ENCODE measurements at regions not wholly inside any gene's neighbourhood (a gene's known extent, or its start where the extent isn't known, plus 50 kb on each side); places are given as distances from the start of the nearest gene placed in this dataset.
"Not testable (repeated sequence)": the region's sequence is repeated elsewhere in the genome, so short reads cannot be mapped to it uniquely, and the experiment has no call there.

- Histone ChIP-seq H3K36me3 (no peaks in the 10 kb centered on the region), H3K9me3 (peaks cover 0 to 12% (median 7%) of the 10 kb centered on the region in 3 donors), H3K4me3 (no peak overlapping the region), H3K4me1 (no peaks in the 10 kb centered on the region), H3K27me3 (no peaks in the 10 kb centered on the region), H3K27ac (no peak overlapping the region)
- DNase-seq: no peak
- intact Hi-C loops (cut with DNase I; ENCODE audit: low total_unique reads): no loop called here
- TF ChIP-seq CTCF (IDR thresholded peaks at IDR 0.05): no peak
Measured at GRCh38 chr14:97113339-97113738, 316.2 kb downstream of the VRK1 start.

- intact Hi-C loops (cut with DNase I; ENCODE audit: low total_unique reads): no loop called here
- H3K27me3 ChIP-seq: no peaks in the 10 kb centered on the region
- no peak for TF ChIP-seq CTCF (IDR thresholded peaks at IDR 0.05)
- H3K9me3 ChIP-seq: no peaks in the 10 kb centered on the region
- no peak overlapping the region for H3K27ac ChIP-seq
- no peak for DNase-seq
- no peaks in the 10 kb centered on the region for H3K4me1 ChIP-seq
- H3K4me3 ChIP-seq: no peak overlapping the region
- H3K36me3 ChIP-seq: no peaks in the 10 kb centered on the region
Measured at GRCh38 chr14:97116546-97116945, 319.4 kb downstream of the VRK1 start.

- no peaks in the 10 kb centered on the region for H3K27me3 ChIP-seq
- no peaks in the 10 kb centered on the region for H3K36me3 ChIP-seq
- TF ChIP-seq CTCF (IDR thresholded peaks at IDR 0.05): no peak
- no peaks in the 10 kb centered on the region for H3K9me3 ChIP-seq
- no peak overlapping the region for H3K4me3 ChIP-seq
- DNase-seq: no peak
- no peaks in the 10 kb centered on the region for H3K4me1 ChIP-seq
- no peak overlapping the region for H3K27ac ChIP-seq
- intact Hi-C loops (cut with DNase I; ENCODE audit: low total_unique reads): no loop called here
Measured at GRCh38 chr14:97117693-97118092, 320.5 kb downstream of the VRK1 start.

GRCh38 chr14:97120204-97120603 is 323.0 kb downstream of the VRK1 start:
- H3K4me1 ChIP-seq: no peaks in the 10 kb centered on the region
- no peak for TF ChIP-seq CTCF (IDR thresholded peaks at IDR 0.05)
- H3K27ac ChIP-seq: no peak overlapping the region
- no peak for DNase-seq
- no peaks in the 10 kb centered on the region for H3K9me3 ChIP-seq
- intact Hi-C loops (cut with DNase I; ENCODE audit: low total_unique reads): no loop called here
- no peaks in the 10 kb centered on the region for H3K27me3 ChIP-seq
- H3K4me3 ChIP-seq: no peak overlapping the region
- no peaks in the 10 kb centered on the region for H3K36me3 ChIP-seq

GRCh38 chr14:97120611-97121031 is 323.4 kb downstream of the VRK1 start:
- no peak for DNase-seq
- Histone ChIP-seq H3K36me3 (no peaks in the 10 kb centered on the region), H3K27me3 (no peaks in the 10 kb centered on the region), H3K4me3 (no peak overlapping the region), H3K27ac (no peak overlapping the region), H3K4me1 (no peaks in the 10 kb centered on the region), H3K9me3 (no peaks in the 10 kb centered on the region)
- intact Hi-C loops (cut with DNase I; ENCODE audit: low total_unique reads): no loop called here
- TF ChIP-seq CTCF (IDR thresholded peaks at IDR 0.05): no peak

- no peak overlapping the region for H3K4me3 ChIP-seq
- no peak for TF ChIP-seq CTCF (IDR thresholded peaks at IDR 0.05)
- H3K36me3 ChIP-seq: no peaks in the 10 kb centered on the region
- intact Hi-C loops (cut with DNase I; ENCODE audit: low total_unique reads): no loop called here
- H3K4me1 ChIP-seq: no peaks in the 10 kb centered on the region
- H3K27ac ChIP-seq: no peak overlapping the region
- H3K27me3 ChIP-seq: no peaks in the 10 kb centered on the region
- no peaks in the 10 kb centered on the region for H3K9me3 ChIP-seq
- no peak for DNase-seq
Measured at GRCh38 chr14:97129639-97130038, 332.5 kb downstream of the VRK1 start.

- H3K36me3 ChIP-seq; H3K27ac ChIP-seq; H3K4me1 ChIP-seq; H3K27me3 ChIP-seq; H3K9me3 ChIP-seq; intact Hi-C loops (cut with DNase I; ENCODE audit: low total_unique reads); DNase-seq; H3K4me3 ChIP-seq: not testable (repeated sequence)
Measured at GRCh38 chr14:97135847-97136246, 338.7 kb downstream of the VRK1 start.
